H1 (cell line): ENCODE measurements at regions not wholly inside any gene's neighbourhood (a gene's known extent, or its start where the extent isn't known, plus 50 kb on each side); places are given as distances from the start of the nearest gene placed in this dataset.

Source experiments
- CTCF ChIA-PET: fragments of 300-600 bp; sonication (Branson Sonifier 250); formaldehyde crosslinking; loops from one replicate; lab custom pipeline; 2021; ENCODE audit not compliant: partially characterized antibody; lab: Charles Lee
- POLR2A ChIA-PET: fragments of 300-600 bp; sonication (Branson Sonifier 250); formaldehyde crosslinking; loops from one replicate; lab custom pipeline; 2021; ENCODE audit warnings: inconsistent platforms; ENCODE audit not compliant: partially characterized antibody; lab: Charles Lee
- DNase-seq, 2 experiments: peaks; one replicate each; pipeline versions ENCODE4 v3.0.0 to v3.0.0-alpha.2; 2010 to 2022; ENCODE audit warnings: low spot score in 2 of 2, low read depth in 1 of 2, mixed read lengths in 1 of 2
- FAIRE-seq: peaks from 2 replicates; lab custom pipeline; 2011; peaks lifted over from hg19 to GRCh38; lab: Jason Lieb, UNC
- H2AFZ ChIP-seq: 2 replicates; pipeline ENCODE4 v1.8.1; 2012; ENCODE audit warnings: low read length, inconsistent platforms
- H2AK5ac ChIP-seq: 2 replicates; pipeline ENCODE4 v1.6.1; 2013; ENCODE audit warnings: low read depth, low read length
- H2BK120ac ChIP-seq: replicated peaks from 2 replicates; pipeline ENCODE3; 2013; ENCODE audit warnings: low read depth, low read length, inconsistent platforms
- H2BK12ac ChIP-seq: 2 replicates; pipeline ENCODE4 v1.6.1; 2013; ENCODE audit warnings: low read depth, low read length
- H2BK15ac ChIP-seq: 2 replicates; pipeline ENCODE4 v1.6.1; 2013; ENCODE audit warnings: low read length
- H2BK20ac ChIP-seq: 2 replicates; pipeline ENCODE4 v1.6.1; 2013; ENCODE audit warnings: low read length
- H2BK5ac ChIP-seq: 2 replicates; pipeline ENCODE4 v1.6.1; 2013; ENCODE audit warnings: low read depth, low read length
- H3K14ac ChIP-seq: 2 replicates; pipeline ENCODE4 v1.6.1; 2013; ENCODE audit warnings: inconsistent platforms; ENCODE audit not compliant: insufficient read length
- H3K18ac ChIP-seq: 2 replicates; pipeline ENCODE4 v1.6.1; 2013; ENCODE audit warnings: low read length; ENCODE audit errors: extremely low read depth
- H3K23ac ChIP-seq: 2 replicates; pipeline ENCODE4 v1.6.1; 2013; ENCODE audit warnings: inconsistent platforms; ENCODE audit not compliant: insufficient read length
- H3K23me2 ChIP-seq: 2 replicates; pipeline ENCODE4 v1.6.1; 2013; ENCODE audit warnings: low read depth, low read length
- H3K27ac ChIP-seq: 2 replicates; pipeline ENCODE4 v1.6.1; 2011; ENCODE audit warnings: low read depth, low read length, inconsistent platforms
- H3K27me3 ChIP-seq, 4 experiments: replicated peaks in 1 of 4; 1 replicate in 1 of 4; 2 replicates in 3 of 4; pipeline versions ENCODE4 v1.6.1 to v1.8.1; 2011 to 2013; ENCODE audit warnings: low read length in 3 of 4, mild to moderate bottlenecking in 3 of 4, inconsistent platforms in 2 of 4, mixed read lengths in 2 of 4, moderate library complexity in 1 of 4; ENCODE audit not compliant: control insufficient read depth in 3 of 4, insufficient read depth in 3 of 4; ENCODE audit errors: extremely low read depth in 1 of 4
- H3K36me3 ChIP-seq, 4 experiments: 2 replicates each; pipeline versions ENCODE4 v1.6.1 to v1.8.1; 2011 to 2013; ENCODE audit warnings: mild to moderate bottlenecking in 4 of 4, low read length in 3 of 4, moderate library complexity in 2 of 4, control low read depth in 1 of 4, inconsistent platforms in 1 of 4; ENCODE audit not compliant: insufficient read depth in 4 of 4, control insufficient read depth in 2 of 4
- H3K4ac ChIP-seq: replicated peaks from 2 replicates; pipeline ENCODE3; 2013; ENCODE audit warnings: low read length, low read depth, mixed read lengths, inconsistent platforms; ENCODE audit not compliant: insufficient read length
- H3K4me1 ChIP-seq, 4 experiments: replicated peaks in 1 of 4; 1 replicate in 1 of 4; 2 replicates in 3 of 4; pipeline versions ENCODE4 v1.6.1 to v1.8.1; 2011 to 2013; ENCODE audit warnings: low read length in 3 of 4, inconsistent platforms in 2 of 4, mixed read lengths in 1 of 4; ENCODE audit not compliant: insufficient read depth in 4 of 4, control insufficient read depth in 3 of 4
- H3K4me2 ChIP-seq, 2 experiments: 2 replicates each; pipeline versions ENCODE4 v1.6.1 to v1.8.1; 2011 to 2013; ENCODE audit warnings: low read depth in 2 of 2, low read length in 2 of 2, control low read depth in 1 of 2, inconsistent platforms in 1 of 2, mild to moderate bottlenecking in 1 of 2; ENCODE audit not compliant: insufficient read depth in 1 of 2
- H3K4me3 ChIP-seq, 4 experiments: fragments of 200-600, 300-600 bp in 1 of 4; sonication (generic), shearing (Covaris generic), sonication (Bioruptor Twin) in 1 of 4; 2 replicates each; pipeline versions ENCODE4 v1.5.1 to v1.8.1; 2011 to 2016; ENCODE audit warnings: low read length in 4 of 4, low read depth in 3 of 4, control low read depth in 2 of 4, inconsistent platforms in 2 of 4, mild to moderate bottlenecking in 2 of 4, mixed read lengths in 1 of 4, moderate library complexity in 1 of 4; ENCODE audit not compliant: insufficient read depth in 2 of 4; ENCODE audit errors: extremely low read depth in 1 of 4
- H3K56ac ChIP-seq: replicated peaks from 2 replicates; pipeline ENCODE3; 2013; ENCODE audit warnings: low read depth, mild to moderate bottlenecking, mixed read lengths, low read length, inconsistent platforms; ENCODE audit not compliant: insufficient read length
- H3K79me1 ChIP-seq: 2 replicates; pipeline ENCODE4 v1.6.1; 2013; ENCODE audit warnings: low read depth, low read length, control low read depth
- H3K79me2 ChIP-seq, 2 experiments: 2 replicates each; pipeline versions ENCODE4 v1.6.1 to v1.8.1; 2012 to 2013; ENCODE audit warnings: low read length in 2 of 2, mild to moderate bottlenecking in 2 of 2, inconsistent platforms in 1 of 2; ENCODE audit not compliant: insufficient read depth in 2 of 2, control insufficient read depth in 1 of 2
- H3K9ac ChIP-seq, 4 experiments: replicated peaks in 1 of 4; 1 replicate in 1 of 4; 2 replicates in 3 of 4; pipeline versions ENCODE4 v1.6.1 to v1.8.1; 2011 to 2013; ENCODE audit warnings: low read depth in 3 of 4, low read length in 3 of 4, control low read depth in 2 of 4, mild to moderate bottlenecking in 2 of 4, moderate library complexity in 2 of 4, inconsistent platforms in 1 of 4; ENCODE audit errors: extremely low read depth in 1 of 4
- H3K9me3 ChIP-seq, 2 experiments: 2 replicates each; pipeline versions ENCODE4 v1.6.1 to v1.8.1; 2012 to 2013; ENCODE audit warnings: mild to moderate bottlenecking in 2 of 2, moderate library complexity in 2 of 2, control low read depth in 1 of 2, inconsistent platforms in 1 of 2, low read depth in 1 of 2, low read length in 1 of 2, mixed read lengths in 1 of 2; ENCODE audit not compliant: insufficient read depth in 2 of 2
- H4K20me1 ChIP-seq, 2 experiments: replicated peaks in 1 of 2; 2 replicates each; pipeline versions ENCODE3 to v1.8.1; 2011 to 2013; ENCODE audit warnings: inconsistent platforms in 2 of 2, low read length in 2 of 2, mild to moderate bottlenecking in 1 of 2; ENCODE audit not compliant: insufficient read depth in 2 of 2, control insufficient read depth in 1 of 2
- H4K5ac ChIP-seq: 2 replicates; pipeline ENCODE4 v1.6.1; 2013; ENCODE audit warnings: low read length, low read depth, mixed read lengths, inconsistent platforms; ENCODE audit not compliant: insufficient read length
- H4K8ac ChIP-seq: 2 replicates; pipeline ENCODE4 v1.8.0; 2013; ENCODE audit warnings: mild to moderate bottlenecking, moderate library complexity, low read length, inconsistent platforms; ENCODE audit not compliant: insufficient read depth; ENCODE audit errors: extremely low read depth
- H4K91ac ChIP-seq: replicated peaks from 2 replicates; pipeline ENCODE3; 2013; ENCODE audit warnings: low read length, mixed read lengths, inconsistent platforms; ENCODE audit not compliant: insufficient read length
- BRCA1 ChIP-seq: IDR thresholded peaks from 2 replicates; pipeline ENCODE4 v1.6.1; 2012; ENCODE audit warnings: low read depth, low read length, improper control_type of control experiment
- CHD1 ChIP-seq: IDR thresholded peaks from 2 replicates; pipeline ENCODE4 v1.6.1; 2012; ENCODE audit warnings: low read depth, low read length, improper control_type of control experiment
- CHD2 ChIP-seq: IDR thresholded peaks from 2 replicates; pipeline ENCODE4 v1.6.1; 2012; ENCODE audit warnings: low read length, improper control_type of control experiment
- POLR2A ChIP-seq, 2 experiments: IDR thresholded peaks; 1 replicate in 1 of 2; 2 replicates in 1 of 2; pipeline ENCODE4 v1.6.1; 2011; ENCODE audit warnings: low read depth in 2 of 2, low read length in 2 of 2, mild to moderate bottlenecking in 2 of 2; ENCODE audit errors: control extremely low read depth in 1 of 2
- POU5F1 ChIP-seq: IDR thresholded peaks from 2 replicates; pipeline ENCODE4 v1.6.1; 2011; ENCODE audit warnings: low read depth, mild to moderate bottlenecking, low read length, moderate library complexity
- SP4 ChIP-seq: IDR thresholded peaks from 2 replicates; pipeline ENCODE4 v1.6.1; 2012; ENCODE audit warnings: low read length, inconsistent platforms
- SUZ12 ChIP-seq: fragments of 200-600 bp; sonication (generic); IDR thresholded peaks from 2 replicates; pipeline ENCODE4 v1.6.1; 2012; ENCODE audit warnings: mild to moderate bottlenecking, inconsistent platforms, low read length, moderate library complexity, mixed read lengths
- TAF1 ChIP-seq: IDR thresholded peaks from 2 replicates; pipeline ENCODE4 v1.6.1; 2011; ENCODE audit warnings: mild to moderate bottlenecking, low read depth, low read length
- WGBS, 2 experiments: shearing (Covaris generic) in 1 of 2; methylation state at CpG; one replicate each; pipeline versions ENCODE4 v1.1.6 to v1.1.7; 2013 to 2015; ENCODE audit warnings: low lambda C conversion rate in 2 of 2, mixed read lengths in 2 of 2, inconsistent platforms in 1 of 2, low coverage in 1 of 2, missing lambda C conversion rate in 1 of 2; ENCODE audit not compliant: insufficient replicate concordance in 2 of 2, insufficient coverage in 1 of 2, insufficient read length in 1 of 2; ENCODE audit errors: extremely low coverage in 1 of 2, missing lambda C conversion rate in 1 of 2; 5-methylcytosine and 5-hydroxymethylcytosine counted together
- TF ChIP-seq, protein P1 (sequence below): IDR thresholded peaks from 2 replicates; pipeline ENCODE4 v1.6.1; 2011; ENCODE audit warnings: low read depth, mild to moderate bottlenecking, low read length; ENCODE audit not compliant: insufficient read depth

GRCh38 chr16:79991969-79992368 is 391.4 kb upstream of the MAF start:
- Histone ChIP-seq H3K4me2 (no peak overlapping the region), H2AK5ac (no peak overlapping the region), H3K27me3 (no peaks in the 10 kb centered on the region), H3K27ac (no peak overlapping the region), H3K14ac (no peak overlapping the region), H3K56ac (no peak overlapping the region), H3K9me3 (0 out of 4 replicates have a peak, but pooled peaks cover 0 to 4% of the 10 kb centered on the region in 2 experiments), H4K91ac (no peak overlapping the region), H4K20me1 (no peaks in the 10 kb centered on the region), H2BK120ac (no peak overlapping the region), H3K79me1 (no peaks in the 10 kb centered on the region), H3K18ac (no peak overlapping the region), H2BK5ac (no peak overlapping the region), H3K4me3 (no peak overlapping the region), H2BK12ac (no peak overlapping the region), H3K4me1 (peaks cover 2 to 7% (median 5%) of the 10 kb centered on the region in 4 experiments; a peak in 3 of 7 replicates), H3K23ac (no peak overlapping the region), H2AFZ (no peak overlapping the region), H3K4ac (no peak overlapping the region), H3K79me2 (no peaks in the 10 kb centered on the region), H3K36me3 (no peaks in the 10 kb centered on the region), H3K23me2 (no peaks in the 10 kb centered on the region), H4K5ac (no peak overlapping the region), H2BK20ac (no peak overlapping the region), H3K9ac (no peak overlapping the region), H2BK15ac (no peak overlapping the region), H4K8ac (no peak overlapping the region)
- WGBS, 2 experiments = 82% methylated on average over 4 of the region's 4 CpGs; no CpG with 5 or more reads in 1 of the 2 experiments
- CTCF ChIA-PET = interaction anchor here (0.6 kb wide), 2 partner anchors 216 to 658 kb away, joined by 3 read pairs; no protein-coding TSS in a partner anchor
- DNase-seq (no peak), FAIRE-seq (no peak)
- POLR2A ChIA-PET = no interaction called here
- TF ChIP-seq CHD2 (no peak), SP4 (no peak), SUZ12 (no peak), BRCA1 (no peak), CHD1 (no peak), TAF1 (no peak), POU5F1 (no peak), POLR2A (IDR thresholded peaks at IDR 0.05; ENCODE audit: control extremely low read depth in 1 of 2, low read depth in 2 of 2, low read length in 2 of 2) (no peak)
- TF ChIP-seq, protein P1, sequence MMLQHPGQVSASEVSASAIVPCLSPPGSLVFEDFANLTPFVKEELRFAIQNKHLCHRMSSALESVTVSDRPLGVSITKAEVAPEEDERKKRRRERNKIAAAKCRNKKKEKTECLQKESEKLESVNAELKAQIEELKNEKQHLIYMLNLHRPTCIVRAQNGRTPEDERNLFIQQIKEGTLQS = no peak
